Anterior cingulate cortex (tissue), 58 donors: ENCODE measurements at regions not wholly inside any gene's neighbourhood (a gene's known extent, or its start where the extent isn't known, plus 50 kb on each side); places are given as distances from the start of the nearest gene placed in this dataset.

Experiments used
- DNase-seq, 58 donors: peaks; one replicate each; lab custom pipeline; 2025; lab: John Stamatoyannopoulos, UW

DNA sequence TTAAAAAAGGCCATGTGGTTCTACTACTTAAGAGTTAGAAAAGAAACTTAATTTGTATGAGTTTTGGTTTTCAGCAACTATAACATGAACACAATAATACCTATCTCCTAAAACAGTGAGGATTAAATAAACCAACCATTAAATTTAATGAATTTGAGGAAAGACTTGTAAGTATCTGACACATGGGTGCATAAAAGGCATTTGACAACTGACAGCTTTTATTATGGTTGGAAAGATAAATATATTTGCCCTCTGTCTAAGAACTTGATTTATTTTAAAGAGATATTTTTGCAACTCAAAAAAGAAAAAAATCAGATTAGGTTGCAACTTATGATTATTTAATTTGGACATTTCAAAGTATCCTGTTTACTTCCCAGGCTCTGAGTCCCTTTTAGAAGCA is 217.9 kb upstream of the EEA1 start:
- no peak for DNase-seq

DNA sequence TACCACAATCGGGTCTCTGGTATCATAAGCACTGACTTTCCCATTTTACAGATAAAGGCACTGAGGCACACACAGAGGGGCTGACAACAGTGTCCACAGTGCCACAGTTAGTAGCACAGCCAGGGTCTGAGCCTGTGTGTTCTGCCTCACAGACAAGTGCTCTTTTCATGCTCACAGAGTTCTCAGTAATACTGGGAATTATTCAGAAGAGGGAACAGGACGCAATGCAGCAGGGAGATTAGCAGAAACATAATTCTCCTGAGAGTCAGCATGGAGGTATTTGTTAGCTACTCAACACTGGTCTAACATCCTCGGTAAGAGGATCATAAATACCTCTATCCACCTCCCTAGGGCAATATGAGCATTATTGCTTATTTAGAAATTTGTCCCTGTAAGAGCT is 219.3 kb upstream of the EEA1 start:
- DNase-seq: no peak

DNA sequence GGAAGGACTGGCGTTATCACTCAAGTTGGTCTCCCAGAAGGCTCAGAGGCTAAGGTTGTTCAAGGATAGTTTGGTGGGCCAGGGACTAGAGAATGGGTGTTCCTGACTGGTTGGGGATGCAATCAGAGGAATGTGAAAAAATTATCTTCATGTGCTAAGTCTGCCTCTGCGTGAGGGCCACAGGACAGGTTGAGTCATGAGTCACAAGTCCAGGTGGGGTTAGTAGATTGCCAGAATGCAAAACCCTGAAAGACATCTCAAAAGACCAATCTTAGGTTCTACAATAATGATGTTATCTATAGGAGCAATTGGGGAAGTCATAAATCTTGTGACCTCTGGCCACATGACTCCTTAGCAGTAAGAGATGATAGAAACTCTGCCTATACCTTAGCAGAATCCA is 220.1 kb upstream of the EEA1 start:
- DNase-seq: no peak

DNA sequence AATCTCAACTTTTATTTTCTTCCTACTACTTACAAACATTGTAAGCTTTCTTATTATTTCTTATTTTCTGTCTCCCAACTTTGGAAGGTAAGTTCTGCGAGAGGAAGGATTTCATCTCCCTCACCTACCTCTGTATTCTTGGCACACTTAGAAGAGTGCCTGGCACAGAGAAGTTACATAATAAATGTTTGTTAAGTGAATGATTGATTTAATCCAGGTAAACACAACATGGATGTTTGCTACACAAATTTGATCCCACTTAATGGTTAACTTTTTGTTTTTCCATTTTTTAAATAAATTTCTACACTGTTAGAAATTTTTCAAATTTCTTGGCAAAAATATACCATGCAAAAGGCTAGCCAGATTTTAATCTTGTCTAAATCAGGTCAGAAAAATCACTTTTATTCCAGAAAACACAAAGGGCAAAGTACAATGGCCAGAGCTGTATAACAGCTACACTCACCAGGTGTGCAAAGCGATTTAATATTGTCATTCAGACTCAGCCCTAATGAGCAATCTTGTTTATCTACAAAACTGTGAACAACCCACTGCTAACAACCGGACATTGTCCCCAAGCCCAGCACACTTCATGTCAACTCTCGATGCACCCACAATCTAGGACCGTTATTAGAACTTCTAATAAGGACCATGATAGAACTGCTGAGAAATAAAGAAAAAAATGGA is 222.1 kb upstream of the EEA1 start:
- DNase-seq: no peak

DNA sequence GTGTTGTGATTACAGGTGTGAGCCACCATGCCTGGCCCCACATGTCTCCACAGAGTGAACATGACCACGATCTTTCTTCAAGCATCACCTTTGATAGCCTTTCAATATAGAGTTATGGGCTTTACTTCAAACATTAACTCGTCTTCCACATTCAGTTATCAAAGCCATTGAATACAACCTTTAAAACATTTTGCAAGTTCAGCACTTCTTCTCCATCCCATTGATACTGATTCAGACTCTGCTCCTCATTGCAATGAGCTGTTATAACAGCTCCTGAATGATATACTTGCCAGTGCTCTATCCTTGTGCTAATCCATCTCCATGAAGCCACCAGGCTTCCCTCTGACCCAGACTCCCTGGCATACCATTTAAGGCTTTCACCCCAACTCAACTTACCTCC is 223.5 kb upstream of the EEA1 start:
- DNase-seq: no peak

DNA sequence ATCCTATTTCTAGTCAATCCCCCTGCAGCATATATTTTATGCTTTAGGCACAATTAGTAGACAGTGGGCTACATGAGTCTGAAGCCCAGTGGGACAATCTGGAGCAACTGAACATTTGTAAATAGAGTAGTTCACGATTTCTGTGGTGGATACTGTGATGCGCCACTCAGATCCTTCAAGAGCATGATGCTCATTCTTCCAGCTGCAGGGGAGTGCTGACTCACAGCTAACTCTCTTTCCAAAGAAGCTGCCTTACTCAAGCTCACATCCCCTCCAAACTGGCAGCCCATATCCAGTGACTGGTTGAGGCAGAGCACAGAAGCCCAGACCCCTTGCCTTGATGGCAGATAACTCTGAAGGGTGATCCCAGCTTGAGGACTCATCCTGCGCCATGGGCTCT is 224.2 kb upstream of the EEA1 start:
- DNase-seq: no peak

DNA sequence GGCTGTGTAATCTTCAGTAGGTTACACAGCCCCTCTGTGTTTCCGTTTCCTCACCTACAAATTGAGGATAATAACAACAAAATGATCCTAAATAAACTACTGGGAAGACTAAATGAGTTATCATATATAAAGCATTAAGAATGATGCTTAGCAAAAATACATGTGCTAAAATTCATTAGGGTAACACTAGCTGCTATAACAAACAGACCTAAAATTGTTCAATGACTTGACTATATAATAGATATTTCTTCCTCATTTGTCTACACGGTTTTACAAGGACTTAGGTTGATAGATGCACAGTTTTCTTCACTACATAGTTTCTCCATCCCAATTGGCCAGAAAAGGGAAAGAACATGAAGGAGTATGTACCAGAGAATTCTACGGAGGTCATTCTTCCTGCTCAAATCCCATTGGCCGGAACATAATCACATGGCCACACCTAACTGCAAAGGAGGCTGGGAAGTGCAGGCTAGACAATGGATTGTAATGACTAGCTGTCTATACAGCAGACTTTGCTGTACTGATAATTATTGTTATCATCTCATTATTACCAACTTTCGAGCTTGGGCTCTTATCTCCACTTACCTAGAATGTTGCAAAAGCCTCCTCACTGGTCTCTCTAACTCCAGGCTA is 223.5 kb upstream of the NUDT4 start:
- DNase-seq: no peak

DNA sequence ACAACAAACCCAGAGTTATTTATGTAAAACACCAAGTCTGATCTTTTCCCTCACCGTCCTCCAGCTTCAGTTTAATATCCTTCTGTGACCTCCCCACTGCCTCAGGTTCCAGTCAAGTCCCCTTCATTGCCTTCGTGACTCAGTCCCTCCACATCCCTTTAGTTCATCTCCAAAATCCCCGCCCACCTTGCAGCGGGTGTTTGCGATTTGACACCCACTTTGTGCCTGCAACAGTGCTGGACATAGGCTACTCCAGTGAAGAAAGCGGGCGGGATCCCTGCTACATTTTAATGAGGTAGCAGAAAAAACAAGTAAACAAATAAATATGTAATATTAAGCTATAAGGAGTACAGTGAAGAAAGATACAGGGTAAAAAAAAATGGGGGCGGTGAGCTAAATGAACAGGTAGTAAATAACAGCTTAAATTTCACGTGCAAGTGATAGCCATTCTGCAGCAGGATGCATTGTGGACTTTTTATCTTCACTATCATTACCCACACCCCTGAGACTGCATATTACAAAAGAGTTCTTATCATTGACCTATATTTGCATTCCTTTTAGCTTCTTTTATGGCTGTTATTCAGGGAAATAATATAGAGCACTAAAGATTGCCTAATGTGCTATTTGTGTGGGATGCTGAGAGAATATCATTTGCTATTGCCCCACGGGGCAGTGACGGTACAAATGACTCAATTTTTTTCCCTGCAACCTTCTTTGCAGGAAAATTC is 222.8 kb upstream of the NUDT4 start:
- DNase-seq: no peak

DNA sequence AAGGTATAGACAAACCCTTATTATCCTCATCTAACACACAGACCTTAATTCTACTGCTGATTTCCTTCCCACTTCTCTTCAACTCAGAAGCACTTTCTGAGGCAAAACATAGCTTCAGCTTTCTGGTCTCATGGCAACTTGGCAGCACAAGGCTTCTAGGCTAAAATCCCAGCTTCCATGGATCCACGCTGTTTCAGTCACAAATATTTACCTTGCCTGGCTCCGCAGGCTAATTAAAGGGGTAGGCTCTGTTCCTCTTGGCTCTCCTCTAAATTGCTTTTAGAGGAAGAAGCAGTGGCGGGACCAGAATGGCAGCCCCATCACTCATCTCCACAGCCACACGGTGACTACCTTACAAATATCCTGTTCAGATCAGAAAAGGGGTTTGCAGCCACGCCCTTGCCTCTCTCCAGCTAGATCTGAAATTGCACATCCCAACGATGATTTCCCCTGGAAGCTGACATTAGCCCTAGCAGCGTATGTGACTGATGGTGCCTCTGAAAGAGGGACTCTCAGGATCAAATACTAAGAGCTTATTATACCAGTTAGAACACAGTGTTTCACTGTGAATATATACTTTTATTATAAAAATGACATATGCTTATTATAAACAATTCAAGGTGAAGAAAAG is 221.5 kb upstream of the NUDT4 start:
- peak in 26 of 58 donors; percentile 3 to 54 (median 14) for DNase-seq

DNA sequence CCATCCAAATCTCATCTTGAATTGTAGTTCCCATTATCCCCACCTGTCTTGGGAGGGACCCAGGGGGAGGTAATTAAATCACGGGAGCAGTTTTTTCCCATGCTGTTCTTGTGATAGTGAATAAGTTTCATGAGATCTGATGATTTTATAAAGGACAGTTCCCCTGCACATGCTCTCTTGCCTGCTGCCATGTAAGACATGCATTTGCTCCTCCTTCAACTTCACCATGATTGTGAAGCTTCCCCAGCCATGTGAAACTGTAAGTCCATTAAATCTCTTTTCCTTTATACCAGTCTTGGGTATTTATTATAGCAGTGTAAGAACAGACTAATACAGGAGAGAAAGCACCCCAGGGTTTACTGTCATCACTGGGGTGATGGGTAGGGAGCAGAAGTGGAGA is 220.4 kb upstream of the NUDT4 start:
- no peak for DNase-seq

DNA sequence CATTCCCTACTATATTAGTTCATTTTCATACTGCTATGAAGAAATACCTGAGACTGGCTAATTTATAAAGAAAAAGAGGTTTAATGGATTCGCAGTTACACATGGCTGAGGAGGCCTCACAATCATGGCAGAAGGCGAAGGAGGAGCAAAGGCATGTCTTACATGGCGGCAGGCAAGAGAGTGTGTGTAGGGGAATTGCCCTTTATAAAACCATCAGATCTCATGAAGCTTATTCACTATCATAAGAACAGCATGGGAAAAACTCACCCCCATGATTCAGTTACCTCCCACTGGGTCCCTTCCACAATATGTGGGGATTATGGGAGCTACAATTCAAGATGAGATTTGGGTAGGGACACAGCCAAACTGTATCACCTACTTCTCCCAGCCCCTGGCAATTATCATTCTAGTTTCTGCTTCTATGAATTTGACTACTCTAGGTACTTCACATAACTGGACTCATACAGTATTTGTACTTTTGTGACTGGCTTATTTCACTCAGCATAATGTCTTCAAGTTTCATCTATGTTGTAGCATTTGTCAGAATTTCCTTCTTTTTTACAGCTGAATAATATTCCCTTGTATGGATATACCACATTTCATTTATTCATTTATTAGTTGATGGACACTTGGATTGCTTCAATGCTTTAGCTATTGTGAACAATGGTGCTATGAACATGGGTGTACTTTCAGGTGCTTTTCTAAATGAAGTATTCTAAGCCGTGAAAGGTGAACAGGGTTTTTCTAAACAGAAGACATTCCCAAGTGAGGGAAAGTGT is 219.5 kb upstream of the NUDT4 start:
- DNase-seq: no peak

DNA sequence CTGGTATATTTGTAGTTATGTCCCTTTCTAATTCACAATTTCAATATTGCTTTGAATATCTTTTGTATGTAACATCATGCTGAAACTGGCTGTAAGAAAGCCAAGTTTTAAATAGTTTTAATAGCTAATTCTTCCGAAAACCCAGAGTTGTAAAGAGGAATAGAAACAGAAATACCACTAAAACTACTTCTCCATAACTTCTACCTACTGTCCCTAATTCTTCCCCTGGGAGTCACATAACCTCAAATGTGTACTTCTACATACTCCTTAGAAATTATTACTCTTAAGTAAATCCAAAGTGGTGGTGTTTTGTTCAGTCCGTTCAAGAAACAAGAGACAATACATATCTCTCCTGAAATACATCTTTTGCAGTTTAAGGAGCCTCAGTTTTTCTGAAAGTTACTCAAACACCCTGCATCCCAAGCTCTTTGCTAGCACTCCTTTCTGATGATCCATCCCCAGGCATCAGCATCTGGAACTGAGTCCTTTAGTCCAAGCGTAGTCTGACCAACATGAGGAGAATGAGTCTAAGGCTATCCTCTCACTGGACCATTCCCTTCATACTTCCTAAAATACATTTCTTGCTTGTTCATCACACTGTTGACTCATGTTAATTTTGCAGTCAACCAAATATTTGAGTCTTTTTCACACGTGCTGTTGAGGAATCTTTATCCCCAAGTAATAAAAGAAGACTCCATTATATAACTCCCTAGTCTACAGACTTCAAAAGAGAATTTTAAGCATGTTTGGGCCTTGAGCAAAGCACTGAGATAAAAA is 214.3 kb upstream of the NUDT4 start:
- DNase-seq: no peak

DNA sequence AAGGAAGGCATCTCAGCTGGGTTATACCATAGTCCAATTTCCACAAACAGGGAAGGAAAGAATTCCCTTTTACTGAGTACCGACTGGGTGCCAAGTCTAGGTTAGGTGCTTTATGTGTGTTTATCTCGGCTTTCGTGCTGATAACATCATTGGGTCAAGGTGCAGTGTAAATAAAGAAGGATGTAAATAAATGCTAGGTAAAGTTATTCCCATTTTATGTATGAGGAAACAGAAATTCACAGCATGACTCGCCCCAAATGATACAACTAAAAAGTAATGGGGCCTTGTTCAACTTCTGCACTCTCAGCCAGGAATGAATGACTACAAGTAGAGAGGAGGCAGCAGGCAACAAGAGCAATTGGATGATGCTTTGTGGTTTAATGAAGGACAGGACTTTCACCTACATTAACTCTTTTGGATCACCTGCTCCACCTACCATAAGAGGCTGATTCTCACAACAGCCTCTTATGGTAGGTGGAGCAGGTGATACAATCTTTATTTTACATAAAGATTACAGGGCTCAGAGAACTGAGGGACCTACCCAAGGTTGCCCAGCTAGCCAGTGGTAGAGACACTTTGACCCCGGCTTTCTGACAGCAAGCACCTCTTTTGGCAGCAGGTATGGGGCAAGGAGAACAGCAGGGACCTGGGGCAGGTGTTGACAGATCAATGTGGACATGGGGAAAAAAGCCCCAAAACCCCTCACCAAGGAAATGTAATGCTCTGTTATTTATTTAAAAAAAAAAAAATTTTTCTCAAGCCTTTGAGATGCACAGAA is 213.4 kb upstream of the NUDT4 start:
- no peak for DNase-seq

DNA sequence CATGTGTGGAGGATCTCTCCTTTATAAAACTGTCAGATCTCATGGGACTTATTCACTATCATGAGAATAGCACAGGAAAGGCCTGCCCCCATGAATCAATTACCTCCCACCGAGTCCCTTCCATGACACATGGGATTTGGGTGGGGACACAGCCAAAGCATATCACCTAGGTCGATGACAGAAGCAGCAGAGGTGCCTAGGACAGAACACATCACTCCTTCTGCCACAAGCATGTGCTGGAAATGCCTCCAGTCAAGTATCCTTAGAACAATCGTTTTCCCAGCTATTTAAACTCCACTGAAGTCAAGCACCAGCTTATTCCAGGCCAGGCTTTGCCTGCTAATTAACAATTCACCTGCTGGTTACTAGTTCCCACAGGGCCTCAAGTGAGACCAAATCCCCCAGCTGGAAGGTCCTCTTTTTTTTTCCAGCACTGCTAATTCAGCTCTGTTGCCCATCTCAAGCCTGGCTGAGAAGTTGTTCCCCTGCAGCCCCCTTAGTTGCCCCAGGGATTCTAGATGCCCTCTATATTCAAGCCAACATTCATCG is 212.3 kb upstream of the NUDT4 start:
- no peak for DNase-seq

DNA sequence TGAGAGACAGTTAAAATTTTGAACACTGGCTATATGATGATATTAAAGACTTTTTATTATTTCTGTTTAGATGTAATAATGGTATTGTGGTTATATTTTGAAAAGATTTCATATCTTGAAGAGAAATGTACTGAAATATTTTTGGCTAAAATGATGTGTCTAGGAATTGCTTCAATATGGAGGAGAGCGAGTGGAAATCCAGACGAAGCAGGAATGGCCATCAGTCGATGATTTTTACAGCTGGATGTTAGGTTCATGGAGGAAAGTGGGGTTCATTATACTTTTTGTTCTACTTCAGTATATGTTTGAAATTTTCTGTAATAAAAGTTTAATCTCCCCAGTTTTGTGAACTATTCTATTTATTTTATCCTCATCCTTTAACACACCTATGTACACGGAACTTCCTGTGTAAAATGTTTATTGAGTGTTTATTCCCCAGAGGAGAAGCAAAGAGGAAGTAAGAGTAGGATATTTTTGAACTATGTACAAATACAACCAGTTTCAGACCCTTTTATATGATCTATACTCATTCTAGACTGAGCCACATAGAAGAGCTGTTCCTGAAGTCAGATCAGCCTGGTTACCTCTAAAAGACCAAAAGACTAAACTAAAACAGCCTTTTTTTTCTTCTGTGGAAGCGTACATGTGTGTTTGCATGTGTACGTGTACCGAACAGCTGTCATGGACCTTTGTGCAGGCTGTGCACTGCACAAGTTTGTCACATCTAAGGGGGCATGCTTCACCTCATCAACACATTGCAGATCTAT is 211.0 kb upstream of the NUDT4 start:
- DNase-seq: no peak

DNA sequence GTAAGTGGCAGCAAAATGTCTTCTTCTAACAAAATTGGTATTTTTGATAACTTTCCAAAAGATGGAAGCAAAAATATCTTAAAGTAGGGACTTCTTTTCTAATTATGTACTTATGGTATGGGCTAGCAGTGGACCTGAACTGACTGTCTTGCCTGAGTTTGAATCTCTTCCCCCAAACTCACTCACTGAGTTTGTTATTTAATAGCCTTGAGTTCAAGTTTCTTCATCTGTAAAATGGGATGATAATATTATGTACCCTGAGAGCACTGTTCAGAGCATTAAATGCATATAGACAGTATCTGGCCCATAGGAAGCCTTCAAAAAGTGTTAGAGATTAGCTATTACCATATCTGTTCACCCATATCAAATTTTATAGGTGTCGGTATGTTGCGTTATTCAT is 210.4 kb upstream of the NUDT4 start:
- no peak for DNase-seq

DNA sequence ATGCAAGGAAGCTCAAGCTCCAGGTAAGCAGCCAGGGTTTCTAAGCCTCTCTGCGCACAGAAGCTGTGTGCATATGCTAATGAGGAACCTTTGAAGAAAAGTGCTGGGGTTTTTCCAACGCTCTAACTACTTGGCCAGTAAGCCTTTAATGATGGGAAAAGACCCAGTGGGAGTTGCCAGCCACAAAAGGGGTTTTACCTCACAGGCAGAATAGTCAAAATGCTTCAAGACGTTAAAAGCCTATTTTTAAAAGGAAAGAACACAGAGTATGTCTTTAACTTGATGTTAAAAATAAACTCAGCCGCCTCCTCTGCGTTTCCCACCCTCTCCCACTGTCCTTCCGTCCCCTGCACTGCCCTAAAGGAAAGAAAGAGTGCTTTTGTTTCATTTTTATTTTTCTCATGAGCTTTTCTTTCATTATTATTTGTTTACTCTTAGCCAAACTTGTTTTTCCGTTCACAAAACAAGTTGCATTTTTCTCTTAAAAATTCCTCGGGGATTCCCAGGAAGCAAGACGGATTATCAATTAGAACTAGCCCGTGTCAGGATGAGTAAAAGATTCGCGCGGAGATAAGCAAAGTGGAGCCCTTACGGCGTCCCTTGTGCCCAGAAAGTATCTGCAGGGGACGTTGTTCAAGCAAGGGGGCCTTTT is 209.8 kb upstream of the NUDT4 start:
- peak in 21 of 58 donors; percentile 5 to 61 (median 25) for DNase-seq
